ENCODE measurements at regions not wholly inside any gene's neighbourhood (a gene's known extent, or its start where the extent isn't known, plus 50 kb on each side); places are given as distances from the start of the nearest gene placed in this dataset.

DNA sequence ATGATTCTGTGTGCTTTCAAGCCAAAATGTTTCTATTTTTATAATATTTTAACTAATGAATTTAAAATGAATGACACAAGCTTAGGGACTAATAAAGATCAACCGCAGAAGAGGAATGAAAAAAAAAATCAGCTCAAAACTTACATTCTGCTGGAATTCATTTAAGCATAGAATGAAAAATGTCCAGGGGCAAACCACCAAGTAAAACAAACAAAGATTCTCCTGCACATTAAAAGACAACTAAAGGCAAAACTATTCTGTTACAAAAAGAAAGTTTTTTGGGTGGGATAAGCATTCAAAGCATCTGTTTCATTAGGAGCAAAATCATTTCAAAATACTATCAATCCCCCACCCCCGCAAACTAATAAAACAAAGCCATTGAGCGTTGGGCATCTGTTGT, 99.3 kb upstream of the SOX11 start:
- Histone ChIP-seq H3K9me3 (ENCODE audit: control insufficient read depth in 1 of 2, insufficient read depth in 1 of 2, low read depth in 1 of 2, low read length in 2 of 2) (peaks cover 15 to 30% of the 10 kb centered on the region in 2 experiments; a peak in 2 of 4 replicates), H3K27me3 (ENCODE audit: insufficient read depth, low read length) (no peaks in the 10 kb centered on the region), H3K27ac (ENCODE audit: low read depth, low read length) (no peak overlapping the region), H3K9ac (ENCODE audit: low read length) (no peak overlapping the region), H2AFZ (ENCODE audit: low read depth, low read length, poor library complexity, severe bottlenecking) (no peak overlapping the region), H3K4me2 (ENCODE audit: low read length) (no peak overlapping the region), H4K20me1 (ENCODE audit: insufficient read depth) (no peaks in the 10 kb centered on the region), H3K79me2 (ENCODE audit: insufficient read depth, low read length) (no peaks in the 10 kb centered on the region), H3K4me3 (replicated peaks in 1 of 2; ENCODE audit: low read depth in 1 of 2, low read length in 2 of 2) (no peak overlapping the region), H3K9me2 (ENCODE audit: insufficient read depth) (no peaks in the 10 kb centered on the region), H3K4me1 (ENCODE audit: control insufficient read depth in 1 of 2, insufficient read depth in 2 of 2, low read length in 2 of 2) (no peaks in the 10 kb centered on the region), H3K36me3 (ENCODE audit: control insufficient read depth in 1 of 2, insufficient read depth in 2 of 2, low read length in 2 of 2) (no peaks in the 10 kb centered on the region)
- RAD21 ChIA-PET (ENCODE audit: low non-redundant PET in 1 of 2, low total read pairs in 2 of 2, uncharacterized antibody in 2 of 2, unreplicated experiment in 2 of 2), result no interaction called here
- BruUV-seq (replicated peaks), result no TSS peak
- POLR2A ChIA-PET, result no interaction called here
- intact Hi-C loops (cut with micrococcal nuclease), result no loop called here
- TF ChIP-seq POLR2A (IDR thresholded peaks at IDR 0.05; ENCODE audit: borderline replicate concordance, extremely low read depth, insufficient read depth, insufficient read length), result no peak
- no peak for TF ChIP-seq CBX3 (IDR thresholded peaks at IDR 0.05; ENCODE audit: low read depth)
- TF ChIP-seq CEBPB (IDR thresholded peaks at IDR 0.05; ENCODE audit: low read depth), result no peak
- DNase-seq (ENCODE audit: low read depth, low spot score), result no peak
- no peak for ATAC-seq
- CTCF ChIA-PET, result no interaction called here

GRCh38 chr2:5594249-5594695, 97.9 kb upstream of the SOX11 start:
- ATAC-seq, result no peak
- Histone ChIP-seq H3K36me3 (ENCODE audit: control insufficient read depth in 1 of 2, insufficient read depth in 2 of 2, low read length in 2 of 2) (no peaks in the 10 kb centered on the region), H3K9me3 (ENCODE audit: control insufficient read depth in 1 of 2, insufficient read depth in 1 of 2, low read depth in 1 of 2, low read length in 2 of 2) (peaks cover 12 to 40% of the 10 kb centered on the region in 2 experiments; a peak in 2 of 4 replicates), H3K9me2 (ENCODE audit: insufficient read depth) (no peaks in the 10 kb centered on the region), H3K79me2 (ENCODE audit: insufficient read depth, low read length) (no peaks in the 10 kb centered on the region), H3K9ac (ENCODE audit: low read length) (no peak overlapping the region), H3K4me2 (ENCODE audit: low read length) (no peak overlapping the region), H2AFZ (ENCODE audit: low read depth, low read length, poor library complexity, severe bottlenecking) (no peak overlapping the region), H4K20me1 (ENCODE audit: insufficient read depth) (no peaks in the 10 kb centered on the region), H3K4me3 (replicated peaks in 1 of 2; ENCODE audit: low read depth in 1 of 2, low read length in 2 of 2) (no peak overlapping the region), H3K27me3 (ENCODE audit: insufficient read depth, low read length) (no peaks in the 10 kb centered on the region), H3K27ac (ENCODE audit: low read depth, low read length) (no peak overlapping the region), H3K4me1 (ENCODE audit: control insufficient read depth in 1 of 2, insufficient read depth in 2 of 2, low read length in 2 of 2) (no peaks in the 10 kb centered on the region)
- TF ChIP-seq, protein P1, sequence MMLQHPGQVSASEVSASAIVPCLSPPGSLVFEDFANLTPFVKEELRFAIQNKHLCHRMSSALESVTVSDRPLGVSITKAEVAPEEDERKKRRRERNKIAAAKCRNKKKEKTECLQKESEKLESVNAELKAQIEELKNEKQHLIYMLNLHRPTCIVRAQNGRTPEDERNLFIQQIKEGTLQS (IDR thresholded peaks at IDR 0.05), result no peak
- no peak for TF ChIP-seq CEBPB (IDR thresholded peaks at IDR 0.05; ENCODE audit: low read depth)
- TF ChIP-seq POLR2AphosphoS5 (IDR thresholded peaks at IDR 0.05; ENCODE audit: low read depth, low read length), result no peak
- no peak for TF ChIP-seq ZNF274 (IDR thresholded peaks at IDR 0.05; ENCODE audit: low read depth, low read length)
- TF ChIP-seq, protein P2, sequence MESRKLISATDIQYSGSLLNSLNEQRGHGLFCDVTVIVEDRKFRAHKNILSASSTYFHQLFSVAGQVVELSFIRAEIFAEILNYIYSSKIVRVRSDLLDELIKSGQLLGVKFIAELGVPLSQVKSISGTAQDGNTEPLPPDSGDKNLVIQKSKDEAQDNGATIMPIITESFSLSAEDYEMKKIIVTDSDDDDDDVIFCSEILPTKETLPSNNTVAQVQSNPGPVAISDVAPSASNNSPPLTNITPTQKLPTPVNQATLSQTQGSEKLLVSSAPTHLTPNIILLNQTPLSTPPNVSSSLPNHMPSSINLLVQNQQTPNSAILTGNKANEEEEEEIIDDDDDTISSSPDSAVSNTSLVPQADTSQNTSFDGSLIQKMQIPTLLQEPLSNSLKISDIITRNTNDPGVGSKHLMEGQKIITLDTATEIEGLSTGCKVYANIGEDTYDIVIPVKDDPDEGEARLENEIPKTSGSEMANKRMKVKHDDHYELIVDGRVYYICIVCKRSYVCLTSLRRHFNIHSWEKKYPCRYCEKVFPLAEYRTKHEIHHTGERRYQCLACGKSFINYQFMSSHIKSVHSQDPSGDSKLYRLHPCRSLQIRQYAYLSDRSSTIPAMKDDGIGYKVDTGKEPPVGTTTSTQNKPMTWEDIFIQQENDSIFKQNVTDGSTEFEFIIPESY (IDR thresholded peaks at IDR 0.05; ENCODE audit: extremely low read depth, insufficient replicate concordance, low read length), result no peak
- no TSS peak for BruUV-seq (replicated peaks)
- intact Hi-C loops (cut with micrococcal nuclease), result no loop called here
- RAD21 ChIA-PET (ENCODE audit: low non-redundant PET in 1 of 2, low total read pairs in 2 of 2, uncharacterized antibody in 2 of 2, unreplicated experiment in 2 of 2), result no interaction called here
- no peak for DNase-seq (ENCODE audit: low read depth, low spot score)
- CTCF ChIA-PET, result no interaction called here
- POLR2A ChIA-PET, result no interaction called here
